ENCODE measurements at regions not wholly inside any gene's neighbourhood (a gene's known extent, or its start where the extent isn't known, plus 50 kb on each side); places are given as distances from the start of the nearest gene placed in this dataset.

- H3K27me3 Mint-ChIP-seq (ENCODE audit: low read depth) = peaks cover 3% of the 10 kb centered on the region; the same call in 1 of the 2 replicates
- peaks cover 24% of the 10 kb centered on the region for H3K36me3 Mint-ChIP-seq
- peaks cover 29% of the 10 kb centered on the region for H3K9me3 Mint-ChIP-seq
- peaks cover 3% of the 10 kb centered on the region; the same call in 1 of the 2 replicates for H3K4me1 Mint-ChIP-seq
- DNase-seq (ENCODE audit: low spot score) (no peak), ATAC-seq (no peak)
- H3K4me3 Mint-ChIP-seq = no peak overlapping the region
- ChIA-PET CTCF (no interaction called here), POLR2A (no interaction called here)
- H3K27ac Mint-ChIP-seq = no peak overlapping the region
- no peak for TF ChIP-seq ZNF532 (CRISPR knock-in tag; IDR thresholded peaks at IDR 0.05; ENCODE audit: borderline replicate concordance)
- TF ChIP-seq GTF2I (CRISPR knock-in tag; conservative IDR thresholded peaks at IDR 0.05) = no peak
- no peak for TF ChIP-seq MYBL2 (CRISPR knock-in tag; IDR thresholded peaks at IDR 0.05)
- TF ChIP-seq, protein P1, sequence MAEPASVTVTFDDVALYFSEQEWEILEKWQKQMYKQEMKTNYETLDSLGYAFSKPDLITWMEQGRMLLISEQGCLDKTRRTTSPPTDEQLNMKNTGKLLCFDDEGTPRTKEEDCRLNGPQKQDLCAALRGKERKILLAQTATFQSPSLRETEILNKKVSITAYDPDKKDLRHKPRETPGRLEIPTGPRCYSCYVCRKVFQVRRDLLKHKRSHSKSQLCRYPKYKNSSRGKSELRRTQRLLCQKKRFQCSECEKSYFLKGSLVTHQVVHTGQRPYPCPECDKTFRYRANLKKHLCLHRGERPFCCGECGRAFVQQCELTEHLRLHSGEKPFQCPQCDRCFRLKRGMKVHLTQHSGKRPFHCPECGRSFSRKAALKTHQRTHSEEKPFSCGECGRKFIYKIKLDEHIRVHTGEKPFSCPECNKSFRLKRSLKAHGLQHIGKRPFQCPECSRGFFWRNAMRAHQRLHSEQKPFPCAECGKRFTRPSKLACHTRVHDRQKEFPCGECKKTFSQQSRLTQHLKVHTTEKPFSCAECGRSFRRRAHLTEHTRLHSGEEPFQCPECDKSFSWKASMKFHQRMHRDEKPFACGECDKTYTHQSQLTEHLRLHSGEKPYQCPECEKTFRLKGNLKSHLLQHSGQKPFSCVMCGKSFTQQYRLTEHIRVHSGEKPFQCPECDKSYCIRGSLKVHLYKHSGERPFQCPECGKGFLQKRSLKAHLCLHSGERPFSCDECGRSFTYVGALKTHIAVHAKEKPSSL (CRISPR knock-in tag; conservative IDR thresholded peaks at IDR 0.05) = no peak
- TF ChIP-seq, protein P2, sequence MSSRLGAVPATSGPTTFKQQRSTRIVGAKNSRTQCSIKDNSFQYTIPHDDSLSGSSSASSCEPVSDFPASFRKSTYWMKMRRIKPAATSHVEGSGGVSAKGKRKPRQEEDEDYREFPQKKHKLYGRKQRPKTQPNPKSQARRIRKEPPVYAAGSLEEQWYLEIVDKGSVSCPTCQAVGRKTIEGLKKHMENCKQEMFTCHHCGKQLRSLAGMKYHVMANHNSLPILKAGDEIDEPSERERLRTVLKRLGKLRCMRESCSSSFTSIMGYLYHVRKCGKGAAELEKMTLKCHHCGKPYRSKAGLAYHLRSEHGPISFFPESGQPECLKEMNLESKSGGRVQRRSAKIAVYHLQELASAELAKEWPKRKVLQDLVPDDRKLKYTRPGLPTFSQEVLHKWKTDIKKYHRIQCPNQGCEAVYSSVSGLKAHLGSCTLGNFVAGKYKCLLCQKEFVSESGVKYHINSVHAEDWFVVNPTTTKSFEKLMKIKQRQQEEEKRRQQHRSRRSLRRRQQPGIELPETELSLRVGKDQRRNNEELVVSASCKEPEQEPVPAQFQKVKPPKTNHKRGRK (CRISPR knock-in tag; IDR thresholded peaks at IDR 0.05; ENCODE audit: borderline replicate concordance) = no peak
- TF ChIP-seq, protein P3, sequence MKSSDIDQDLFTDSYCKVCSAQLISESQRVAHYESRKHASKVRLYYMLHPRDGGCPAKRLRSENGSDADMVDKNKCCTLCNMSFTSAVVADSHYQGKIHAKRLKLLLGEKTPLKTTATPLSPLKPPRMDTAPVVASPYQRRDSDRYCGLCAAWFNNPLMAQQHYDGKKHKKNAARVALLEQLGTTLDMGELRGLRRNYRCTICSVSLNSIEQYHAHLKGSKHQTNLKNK (CRISPR knock-in tag; IDR thresholded peaks at IDR 0.05) = no peak
- no peak for TF ChIP-seq FOXK1 (CRISPR knock-in tag; IDR thresholded peaks at IDR 0.05)
- TF ChIP-seq, protein P4, sequence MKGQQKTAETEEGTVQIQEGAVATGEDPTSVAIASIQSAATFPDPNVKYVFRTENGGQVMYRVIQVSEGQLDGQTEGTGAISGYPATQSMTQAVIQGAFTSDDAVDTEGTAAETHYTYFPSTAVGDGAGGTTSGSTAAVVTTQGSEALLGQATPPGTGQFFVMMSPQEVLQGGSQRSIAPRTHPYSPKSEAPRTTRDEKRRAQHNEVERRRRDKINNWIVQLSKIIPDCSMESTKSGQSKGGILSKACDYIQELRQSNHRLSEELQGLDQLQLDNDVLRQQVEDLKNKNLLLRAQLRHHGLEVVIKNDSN (CRISPR knock-in tag; IDR thresholded peaks at IDR 0.05) = no peak
- no peak for TF ChIP-seq ZBTB21 (CRISPR knock-in tag; IDR thresholded peaks at IDR 0.05; ENCODE audit: borderline replicate concordance)
- no peak for TF ChIP-seq TCF7 (CRISPR knock-in tag; IDR thresholded peaks at IDR 0.05; ENCODE audit: low read depth)
- TF ChIP-seq ETV6 (CRISPR knock-in tag; IDR thresholded peaks at IDR 0.05) = no peak
- TF ChIP-seq PRRX2 (CRISPR knock-in tag; IDR thresholded peaks at IDR 0.05) = no peak
- no peak for TF ChIP-seq ZSCAN18 (CRISPR knock-in tag; IDR thresholded peaks at IDR 0.05)
- TF ChIP-seq ZNF671 (CRISPR knock-in tag; IDR thresholded peaks at IDR 0.05) = no peak
- TF ChIP-seq HMGA2 (CRISPR knock-in tag; IDR thresholded peaks at IDR 0.05) = no peak
- TF ChIP-seq, protein P5, sequence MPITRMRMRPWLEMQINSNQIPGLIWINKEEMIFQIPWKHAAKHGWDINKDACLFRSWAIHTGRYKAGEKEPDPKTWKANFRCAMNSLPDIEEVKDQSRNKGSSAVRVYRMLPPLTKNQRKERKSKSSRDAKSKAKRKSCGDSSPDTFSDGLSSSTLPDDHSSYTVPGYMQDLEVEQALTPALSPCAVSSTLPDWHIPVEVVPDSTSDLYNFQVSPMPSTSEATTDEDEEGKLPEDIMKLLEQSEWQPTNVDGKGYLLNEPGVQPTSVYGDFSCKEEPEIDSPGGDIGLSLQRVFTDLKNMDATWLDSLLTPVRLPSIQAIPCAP (CRISPR knock-in tag; IDR thresholded peaks at IDR 0.05) = no peak
- TF ChIP-seq, protein P6, sequence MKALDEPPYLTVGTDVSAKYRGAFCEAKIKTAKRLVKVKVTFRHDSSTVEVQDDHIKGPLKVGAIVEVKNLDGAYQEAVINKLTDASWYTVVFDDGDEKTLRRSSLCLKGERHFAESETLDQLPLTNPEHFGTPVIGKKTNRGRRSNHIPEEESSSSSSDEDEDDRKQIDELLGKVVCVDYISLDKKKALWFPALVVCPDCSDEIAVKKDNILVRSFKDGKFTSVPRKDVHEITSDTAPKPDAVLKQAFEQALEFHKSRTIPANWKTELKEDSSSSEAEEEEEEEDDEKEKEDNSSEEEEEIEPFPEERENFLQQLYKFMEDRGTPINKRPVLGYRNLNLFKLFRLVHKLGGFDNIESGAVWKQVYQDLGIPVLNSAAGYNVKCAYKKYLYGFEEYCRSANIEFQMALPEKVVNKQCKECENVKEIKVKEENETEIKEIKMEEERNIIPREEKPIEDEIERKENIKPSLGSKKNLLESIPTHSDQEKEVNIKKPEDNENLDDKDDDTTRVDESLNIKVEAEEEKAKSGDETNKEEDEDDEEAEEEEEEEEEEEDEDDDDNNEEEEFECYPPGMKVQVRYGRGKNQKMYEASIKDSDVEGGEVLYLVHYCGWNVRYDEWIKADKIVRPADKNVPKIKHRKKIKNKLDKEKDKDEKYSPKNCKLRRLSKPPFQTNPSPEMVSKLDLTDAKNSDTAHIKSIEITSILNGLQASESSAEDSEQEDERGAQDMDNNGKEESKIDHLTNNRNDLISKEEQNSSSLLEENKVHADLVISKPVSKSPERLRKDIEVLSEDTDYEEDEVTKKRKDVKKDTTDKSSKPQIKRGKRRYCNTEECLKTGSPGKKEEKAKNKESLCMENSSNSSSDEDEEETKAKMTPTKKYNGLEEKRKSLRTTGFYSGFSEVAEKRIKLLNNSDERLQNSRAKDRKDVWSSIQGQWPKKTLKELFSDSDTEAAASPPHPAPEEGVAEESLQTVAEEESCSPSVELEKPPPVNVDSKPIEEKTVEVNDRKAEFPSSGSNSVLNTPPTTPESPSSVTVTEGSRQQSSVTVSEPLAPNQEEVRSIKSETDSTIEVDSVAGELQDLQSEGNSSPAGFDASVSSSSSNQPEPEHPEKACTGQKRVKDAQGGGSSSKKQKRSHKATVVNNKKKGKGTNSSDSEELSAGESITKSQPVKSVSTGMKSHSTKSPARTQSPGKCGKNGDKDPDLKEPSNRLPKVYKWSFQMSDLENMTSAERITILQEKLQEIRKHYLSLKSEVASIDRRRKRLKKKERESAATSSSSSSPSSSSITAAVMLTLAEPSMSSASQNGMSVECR (CRISPR knock-in tag; IDR thresholded peaks at IDR 0.05; ENCODE audit: borderline replicate concordance) = no peak
- TF ChIP-seq, protein P7, sequence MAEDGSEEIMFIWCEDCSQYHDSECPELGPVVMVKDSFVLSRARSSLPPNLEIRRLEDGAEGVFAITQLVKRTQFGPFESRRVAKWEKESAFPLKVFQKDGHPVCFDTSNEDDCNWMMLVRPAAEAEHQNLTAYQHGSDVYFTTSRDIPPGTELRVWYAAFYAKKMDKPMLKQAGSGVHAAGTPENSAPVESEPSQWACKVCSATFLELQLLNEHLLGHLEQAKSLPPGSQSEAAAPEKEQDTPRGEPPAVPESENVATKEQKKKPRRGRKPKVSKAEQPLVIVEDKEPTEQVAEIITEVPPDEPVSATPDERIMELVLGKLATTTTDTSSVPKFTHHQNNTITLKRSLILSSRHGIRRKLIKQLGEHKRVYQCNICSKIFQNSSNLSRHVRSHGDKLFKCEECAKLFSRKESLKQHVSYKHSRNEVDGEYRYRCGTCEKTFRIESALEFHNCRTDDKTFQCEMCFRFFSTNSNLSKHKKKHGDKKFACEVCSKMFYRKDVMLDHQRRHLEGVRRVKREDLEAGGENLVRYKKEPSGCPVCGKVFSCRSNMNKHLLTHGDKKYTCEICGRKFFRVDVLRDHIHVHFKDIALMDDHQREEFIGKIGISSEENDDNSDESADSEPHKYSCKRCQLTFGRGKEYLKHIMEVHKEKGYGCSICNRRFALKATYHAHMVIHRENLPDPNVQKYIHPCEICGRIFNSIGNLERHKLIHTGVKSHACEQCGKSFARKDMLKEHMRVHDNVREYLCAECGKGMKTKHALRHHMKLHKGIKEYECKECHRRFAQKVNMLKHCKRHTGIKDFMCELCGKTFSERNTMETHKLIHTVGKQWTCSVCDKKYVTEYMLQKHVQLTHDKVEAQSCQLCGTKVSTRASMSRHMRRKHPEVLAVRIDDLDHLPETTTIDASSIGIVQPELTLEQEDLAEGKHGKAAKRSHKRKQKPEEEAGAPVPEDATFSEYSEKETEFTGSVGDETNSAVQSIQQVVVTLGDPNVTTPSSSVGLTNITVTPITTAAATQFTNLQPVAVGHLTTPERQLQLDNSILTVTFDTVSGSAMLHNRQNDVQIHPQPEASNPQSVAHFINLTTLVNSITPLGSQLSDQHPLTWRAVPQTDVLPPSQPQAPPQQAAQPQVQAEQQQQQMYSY (CRISPR knock-in tag; IDR thresholded peaks at IDR 0.05) = no peak
Observed at GRCh38 chr13:64808704-64809103, 2421.4 kb downstream of the PCDH9 start.
